ENCODE measurements at regions not wholly inside any gene's neighbourhood (a gene's known extent, or its start where the extent isn't known, plus 50 kb on each side); places are given as distances from the start of the nearest gene placed in this dataset.
"Not testable (repeated sequence)": the region's sequence is repeated elsewhere in the genome, so short reads cannot be mapped to it uniquely, and the experiment has no call there.

DNA sequence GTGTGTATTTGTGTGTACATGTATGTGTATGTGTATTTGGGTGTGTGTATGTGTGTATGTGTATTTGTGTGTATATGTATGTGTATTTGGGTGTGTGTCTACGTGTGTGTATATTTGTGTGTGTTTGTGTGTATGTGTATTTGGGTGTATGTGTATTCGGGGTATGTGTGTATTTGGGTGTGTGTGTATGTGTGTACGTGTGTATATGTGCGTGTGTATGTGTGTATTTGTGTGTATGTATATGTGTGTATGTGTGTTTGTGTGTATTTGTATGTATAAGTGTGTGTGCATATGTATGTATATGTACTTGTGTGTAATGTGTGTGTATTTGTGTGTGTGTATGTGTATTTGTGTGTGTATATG, 62.0 kb downstream of the HAPSTR1 start:
- TF ChIP-seq, protein P1, sequence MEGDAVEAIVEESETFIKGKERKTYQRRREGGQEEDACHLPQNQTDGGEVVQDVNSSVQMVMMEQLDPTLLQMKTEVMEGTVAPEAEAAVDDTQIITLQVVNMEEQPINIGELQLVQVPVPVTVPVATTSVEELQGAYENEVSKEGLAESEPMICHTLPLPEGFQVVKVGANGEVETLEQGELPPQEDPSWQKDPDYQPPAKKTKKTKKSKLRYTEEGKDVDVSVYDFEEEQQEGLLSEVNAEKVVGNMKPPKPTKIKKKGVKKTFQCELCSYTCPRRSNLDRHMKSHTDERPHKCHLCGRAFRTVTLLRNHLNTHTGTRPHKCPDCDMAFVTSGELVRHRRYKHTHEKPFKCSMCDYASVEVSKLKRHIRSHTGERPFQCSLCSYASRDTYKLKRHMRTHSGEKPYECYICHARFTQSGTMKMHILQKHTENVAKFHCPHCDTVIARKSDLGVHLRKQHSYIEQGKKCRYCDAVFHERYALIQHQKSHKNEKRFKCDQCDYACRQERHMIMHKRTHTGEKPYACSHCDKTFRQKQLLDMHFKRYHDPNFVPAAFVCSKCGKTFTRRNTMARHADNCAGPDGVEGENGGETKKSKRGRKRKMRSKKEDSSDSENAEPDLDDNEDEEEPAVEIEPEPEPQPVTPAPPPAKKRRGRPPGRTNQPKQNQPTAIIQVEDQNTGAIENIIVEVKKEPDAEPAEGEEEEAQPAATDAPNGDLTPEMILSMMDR (IDR thresholded peaks at IDR 0.05; ENCODE audit: low read depth, low read length, missing control alignments), result no peak

DNA sequence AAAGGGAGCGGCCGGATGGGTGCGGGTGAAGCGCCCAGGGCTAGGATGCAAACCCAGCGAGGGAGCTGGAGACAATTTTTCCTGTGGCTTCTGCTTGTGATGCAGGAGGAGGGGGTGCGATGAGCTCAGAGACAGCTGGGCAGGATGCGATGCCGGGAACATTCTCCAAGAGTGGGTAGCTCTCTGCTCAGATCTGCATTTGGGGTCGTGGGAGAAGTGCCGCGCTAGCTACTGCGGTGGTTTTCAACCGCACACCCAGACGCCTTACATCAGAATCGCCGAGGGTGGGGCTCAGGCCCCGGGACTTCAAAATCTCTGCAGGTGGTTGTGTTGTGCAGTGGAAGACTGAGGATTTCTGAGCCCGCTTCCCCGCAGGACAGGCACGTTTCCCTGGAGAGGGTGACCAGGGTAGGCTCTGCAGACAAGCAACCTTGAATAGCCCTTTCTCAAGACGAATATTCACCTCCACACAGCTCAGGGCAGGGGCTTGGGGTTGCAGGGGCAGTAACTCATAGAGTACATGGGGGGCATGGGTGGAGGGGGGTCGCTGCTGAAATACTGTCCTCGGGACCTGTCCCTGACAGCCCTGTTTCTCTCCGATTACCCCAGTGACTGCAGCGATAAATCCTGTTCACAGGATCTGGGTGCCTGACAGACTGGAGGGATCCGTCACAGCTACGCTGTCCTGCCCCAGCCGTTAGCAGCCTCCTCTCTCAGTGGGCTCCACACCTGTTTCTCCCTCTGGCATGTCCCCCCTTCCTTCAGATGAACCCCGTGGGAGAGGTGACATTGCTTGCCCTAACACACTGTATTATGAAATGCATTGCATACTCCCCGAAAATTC, 63.3 kb downstream of the HAPSTR1 start:
- H3K4me3 ChIP-seq (ENCODE audit: low read depth, low read length), result no peak overlapping the region
- no peak for DNase-seq (ENCODE audit: low read depth)
- TF ChIP-seq, protein P1 (IDR thresholded peaks at IDR 0.05; ENCODE audit: low read depth, low read length, missing control alignments), result no peak

More for the DNA sequence above, 62.0 kb downstream of the HAPSTR1 start:
- DNase-seq (ENCODE audit: low read depth), result no peak
- H3K4me3 ChIP-seq (ENCODE audit: low read depth, low read length), result no peak overlapping the region

DNA sequence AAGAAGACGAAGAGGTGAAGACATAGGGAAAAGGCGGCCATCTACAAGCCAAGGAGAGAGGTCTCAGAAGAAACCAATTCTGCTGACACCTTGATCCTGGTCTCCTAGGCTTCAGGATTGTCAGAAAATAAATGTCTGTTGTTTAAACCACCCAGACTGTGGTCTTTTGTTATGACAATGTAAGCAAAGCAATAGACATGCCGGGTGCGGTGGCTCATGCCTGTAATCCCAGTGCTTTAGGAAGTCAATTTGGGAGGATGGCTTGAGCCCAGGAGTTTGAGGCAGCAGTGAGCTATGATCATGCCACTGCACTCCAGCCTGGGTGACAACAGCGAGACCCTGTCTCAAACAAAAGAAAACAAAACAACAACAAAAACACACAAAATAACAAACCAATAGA, 64.4 kb downstream of the HAPSTR1 start:
- TF ChIP-seq, protein P1 (IDR thresholded peaks at IDR 0.05; ENCODE audit: low read depth, low read length, missing control alignments), result no peak
- DNase-seq (ENCODE audit: low read depth), result no peak
- H3K4me3 ChIP-seq (ENCODE audit: low read depth, low read length), result no peak overlapping the region

DNA sequence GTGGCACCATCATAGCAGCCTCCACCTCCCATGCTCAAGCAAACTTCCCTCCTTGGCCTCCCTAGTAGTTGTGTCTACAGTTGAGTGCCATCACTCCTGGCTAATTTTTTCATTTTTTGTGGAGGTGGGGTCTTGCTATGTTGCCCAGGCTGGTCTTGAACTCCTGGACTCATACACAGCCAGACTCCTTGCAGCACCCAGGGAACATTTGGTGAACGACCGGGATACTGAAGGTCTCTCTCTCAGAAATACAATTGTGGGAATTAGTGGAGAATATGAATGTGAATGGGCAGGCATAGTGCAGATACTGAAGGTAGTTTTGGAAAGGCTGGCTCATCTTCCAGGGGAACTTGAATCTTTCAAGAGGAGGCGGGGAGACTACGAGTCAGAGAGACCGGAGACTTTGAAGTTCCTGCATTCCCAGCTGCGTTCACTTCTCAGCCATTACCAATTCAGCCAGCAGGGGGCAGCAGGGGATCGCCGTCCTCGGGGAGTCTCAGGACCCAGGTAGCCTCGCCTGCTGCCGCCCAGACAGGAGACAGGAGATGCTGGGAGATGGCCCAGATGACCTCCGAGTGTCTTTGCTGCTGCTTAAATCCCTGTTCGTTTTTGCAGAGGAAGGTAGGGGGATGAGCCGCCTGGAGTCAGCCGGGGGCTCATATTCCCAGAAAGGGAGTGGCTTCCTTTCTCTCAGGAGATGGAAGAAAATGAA, 68.6 kb downstream of the HAPSTR1 start:
- DNase-seq (ENCODE audit: low read depth), result no peak
- H3K4me3 ChIP-seq (ENCODE audit: low read depth, low read length), result no peak overlapping the region
- TF ChIP-seq, protein P1 (IDR thresholded peaks at IDR 0.05; ENCODE audit: low read depth, low read length, missing control alignments), result peak; percentile 81

DNA sequence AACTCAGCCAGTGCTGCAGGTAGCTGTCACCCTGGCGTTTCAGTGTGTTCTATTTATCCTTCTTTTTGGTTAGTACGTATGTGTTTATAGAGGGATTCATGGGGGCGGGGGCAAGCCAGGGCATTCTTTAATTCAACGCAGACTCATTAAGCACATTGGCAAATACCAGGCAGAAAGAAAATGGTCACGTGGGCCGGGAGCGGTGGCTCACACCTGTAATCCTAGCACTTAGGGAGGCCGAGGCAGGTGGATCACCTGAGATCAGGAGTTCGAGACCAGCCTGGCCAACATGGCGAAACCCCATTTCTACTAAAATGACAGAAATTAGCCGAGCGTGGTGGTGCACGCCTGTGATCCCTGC, 69.1 kb downstream of the HAPSTR1 start:
- TF ChIP-seq, protein P1 (IDR thresholded peaks at IDR 0.05; ENCODE audit: low read depth, low read length, missing control alignments), result no peak
- DNase-seq (ENCODE audit: low read depth), result no peak
- H3K4me3 ChIP-seq (ENCODE audit: low read depth, low read length), result no peak overlapping the region

DNA sequence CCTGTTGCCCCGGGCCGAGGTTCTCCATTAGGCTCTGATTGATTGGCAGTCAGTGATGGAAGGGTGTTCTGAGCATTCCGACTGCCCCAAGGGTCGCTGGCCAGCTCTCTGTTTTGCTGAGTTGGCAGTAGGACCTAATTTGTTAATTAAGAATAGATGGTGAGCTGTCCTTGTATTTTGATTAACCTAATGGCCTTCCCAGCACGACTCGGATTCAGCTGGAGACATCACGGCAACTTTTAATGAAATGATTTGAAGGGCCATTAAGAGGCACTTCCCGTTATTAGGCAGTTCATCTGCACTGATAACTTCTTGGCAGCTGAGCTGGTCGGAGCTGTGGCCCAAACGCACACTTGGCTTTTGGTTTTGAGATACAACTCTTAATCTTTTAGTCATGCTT, 74.2 kb downstream of the HAPSTR1 start:
- H3K4me3 ChIP-seq (ENCODE audit: low read depth, low read length), result no peak overlapping the region
- DNase-seq (ENCODE audit: low read depth), result no peak
- TF ChIP-seq, protein P1 (IDR thresholded peaks at IDR 0.05; ENCODE audit: low read depth, low read length, missing control alignments), result no peak

DNA sequence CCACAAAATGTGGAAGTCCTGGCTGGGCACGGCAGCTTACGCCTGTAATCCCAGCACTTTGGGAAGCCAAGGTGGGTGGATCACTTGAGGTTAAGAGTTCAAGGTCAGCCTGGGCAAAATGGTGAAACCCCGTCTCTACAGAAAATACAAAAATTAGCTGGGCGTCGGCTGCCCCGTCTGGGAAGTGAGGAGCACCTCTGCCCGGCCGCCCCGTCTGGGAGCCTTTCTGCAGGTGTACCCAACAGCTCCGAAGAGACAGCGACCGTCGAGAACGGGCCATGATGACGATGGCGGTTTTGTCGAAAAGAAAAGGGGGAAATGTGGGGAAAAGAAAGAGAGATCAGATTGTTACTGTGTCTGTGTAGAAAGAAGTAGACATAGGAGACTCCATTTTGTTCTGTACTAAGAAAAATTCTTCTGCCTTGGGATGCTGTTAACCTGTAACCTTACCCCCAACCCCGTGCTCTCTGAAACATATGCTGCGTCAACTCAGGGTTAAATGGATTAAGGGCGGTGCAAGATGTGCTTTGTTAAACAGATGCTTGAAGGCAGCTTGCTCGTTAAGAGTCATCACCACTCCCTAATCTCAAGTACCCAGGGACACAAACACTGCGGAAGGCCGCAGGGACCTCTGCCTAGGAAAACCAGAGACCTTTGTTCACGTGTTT, 75.0 kb downstream of the HAPSTR1 start:
- DNase-seq (ENCODE audit: low read depth); H3K4me3 ChIP-seq (ENCODE audit: low read depth, low read length): not testable (repeated sequence)

Measured in GM12864 (cell line).